OCI-LY7 (cell line): ENCODE measurements at regions not wholly inside any gene's neighbourhood (a gene's known extent, or its start where the extent isn't known, plus 50 kb on each side); places are given as distances from the start of the nearest gene placed in this dataset.

Experiments
- EZH2phosphoT487 ChIP-seq: fragments of 200-600 bp; sonication (generic); IDR thresholded peaks from 2 replicates; pipeline ENCODE4 v1.6.1; 2018; ENCODE audit warnings: low read depth, borderline replicate concordance, mild to moderate bottlenecking, mixed run types, antibody characterized with exemption, low read length, moderate library complexity, mixed read lengths
- TF ChIP-seq, protein P1 (sequence below): fragments of 200-600 bp; sonication (generic); conservative IDR thresholded peaks from 2 replicates; pipeline ENCODE4 v1.5.1; 2014; ENCODE audit warnings: mild to moderate bottlenecking, antibody characterized with exemption, low read length, moderate library complexity, mixed read lengths

DNA sequence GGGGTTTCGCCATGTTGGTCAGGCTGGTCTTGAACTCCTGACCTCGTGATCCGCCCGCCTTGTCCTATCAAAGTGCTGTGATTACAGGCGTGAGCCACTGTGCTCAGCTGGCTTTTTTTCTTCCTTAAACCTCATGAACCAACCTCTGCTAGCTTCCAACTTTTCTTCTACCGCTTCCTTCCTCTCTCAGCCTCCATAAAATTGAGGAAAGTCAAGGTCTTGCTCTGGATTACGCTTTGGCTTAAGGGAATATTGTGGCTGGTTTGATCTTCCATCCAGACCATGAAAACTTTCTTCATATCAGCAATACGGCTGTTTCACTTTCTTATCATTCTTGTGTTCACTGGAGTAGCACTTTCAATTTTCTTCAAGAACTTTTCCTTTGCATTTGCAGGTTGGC is 57.5 kb upstream of the SDK2 start:
- TF ChIP-seq, protein P1, sequence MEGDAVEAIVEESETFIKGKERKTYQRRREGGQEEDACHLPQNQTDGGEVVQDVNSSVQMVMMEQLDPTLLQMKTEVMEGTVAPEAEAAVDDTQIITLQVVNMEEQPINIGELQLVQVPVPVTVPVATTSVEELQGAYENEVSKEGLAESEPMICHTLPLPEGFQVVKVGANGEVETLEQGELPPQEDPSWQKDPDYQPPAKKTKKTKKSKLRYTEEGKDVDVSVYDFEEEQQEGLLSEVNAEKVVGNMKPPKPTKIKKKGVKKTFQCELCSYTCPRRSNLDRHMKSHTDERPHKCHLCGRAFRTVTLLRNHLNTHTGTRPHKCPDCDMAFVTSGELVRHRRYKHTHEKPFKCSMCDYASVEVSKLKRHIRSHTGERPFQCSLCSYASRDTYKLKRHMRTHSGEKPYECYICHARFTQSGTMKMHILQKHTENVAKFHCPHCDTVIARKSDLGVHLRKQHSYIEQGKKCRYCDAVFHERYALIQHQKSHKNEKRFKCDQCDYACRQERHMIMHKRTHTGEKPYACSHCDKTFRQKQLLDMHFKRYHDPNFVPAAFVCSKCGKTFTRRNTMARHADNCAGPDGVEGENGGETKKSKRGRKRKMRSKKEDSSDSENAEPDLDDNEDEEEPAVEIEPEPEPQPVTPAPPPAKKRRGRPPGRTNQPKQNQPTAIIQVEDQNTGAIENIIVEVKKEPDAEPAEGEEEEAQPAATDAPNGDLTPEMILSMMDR: no peak
- no peak for TF ChIP-seq EZH2phosphoT487
